Activated T-cell treated with anti-CD3 and anti-CD28 coated beads, Interleukin-2, amount 50 U/mL, for 72 hours (primary cell): ENCODE measurements at regions not wholly inside any gene's neighbourhood (a gene's known extent, or its start where the extent isn't known, plus 50 kb on each side); places are given as distances from the start of the nearest gene placed in this dataset.
"Not testable (repeated sequence)": the region's sequence is repeated elsewhere in the genome, so short reads cannot be mapped to it uniquely, and the experiment has no call there.

Experiments used
- ATAC-seq, 2 donors: fragments of 150-1000 bp; cut with Tn5 transposase; replicated peaks in 1 of 2; 2 replicates each; pipeline ENCODE4 v1.10.0; 2021; ENCODE audit warnings: moderate library complexity in 2 of 2, mild to moderate bottlenecking in 1 of 2
- DNase-seq, 2 donors: peaks; one replicate each; pipeline ENCODE4 v3.0.0; 2021 to 2022; ENCODE audit warnings: mixed read lengths in 1 of 2
- H3K27ac Mint-ChIP-seq: one replicate; pipeline ENCODE4 v1.8.0; 2022; ENCODE audit warnings: mild to moderate bottlenecking, moderate library complexity, mixed read lengths
- H3K27me3 Mint-ChIP-seq: one replicate; pipeline ENCODE4 v1.8.0; 2022; ENCODE audit warnings: low read depth, mixed read lengths
- H3K36me3 Mint-ChIP-seq, 2 donors: one replicate each; pipeline ENCODE4 v1.8.0; 2022; ENCODE audit warnings: mixed read lengths in 2 of 2, mild to moderate bottlenecking in 1 of 2; ENCODE audit not compliant: insufficient read depth in 2 of 2
- H3K4me1 Mint-ChIP-seq: one replicate; pipeline ENCODE4 v1.8.0; 2022; ENCODE audit warnings: low read depth, mixed read lengths
- H3K4me3 Mint-ChIP-seq, 2 donors: one replicate each; pipeline ENCODE4 v1.8.0; 2022; ENCODE audit warnings: mild to moderate bottlenecking in 2 of 2, mixed read lengths in 2 of 2, moderate library complexity in 2 of 2
- H3K9me3 Mint-ChIP-seq, 2 donors: one replicate each; pipeline ENCODE4 v1.8.0; 2022; ENCODE audit warnings: mixed read lengths in 2 of 2

GRCh38 chr10:11403646-11404045, 207.8 kb downstream of the USP6NL start:
- H3K4me1 Mint-ChIP-seq: peaks cover 54% of the 10 kb centered on the region
- H3K4me3 Mint-ChIP-seq: peak overlapping the region; percentile 67 to 70
- not testable (repeated sequence) for ATAC-seq, H3K36me3 Mint-ChIP-seq, DNase-seq, H3K27me3 Mint-ChIP-seq
- H3K9me3 Mint-ChIP-seq: peaks cover 8 to 14% of the 10 kb centered on the region in 2 donors
- peak overlapping the region; percentile 88 for H3K27ac Mint-ChIP-seq

DNA sequence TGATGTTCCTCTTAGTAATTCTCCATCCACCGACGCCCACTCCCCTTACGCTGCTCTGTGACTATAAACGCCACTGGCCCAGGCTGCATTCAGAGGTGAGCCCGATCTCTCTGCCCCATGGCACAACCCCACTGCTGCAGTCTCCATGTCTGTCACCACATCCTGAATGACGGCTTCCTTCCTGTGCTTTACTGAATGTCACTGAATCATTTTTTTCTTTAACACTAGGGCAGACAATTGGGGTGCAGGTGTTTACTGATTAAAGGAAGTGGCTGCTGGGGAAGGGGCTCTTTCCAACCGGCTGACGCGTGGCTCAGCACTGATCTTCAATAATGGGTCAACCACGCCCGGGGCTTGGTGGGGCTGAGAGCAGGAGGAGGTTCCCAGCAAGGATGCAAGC, 208.3 kb downstream of the USP6NL start:
- peak overlapping the region; percentile 88 for H3K27ac Mint-ChIP-seq
- H3K4me1 Mint-ChIP-seq: peaks cover 54% of the 10 kb centered on the region
- ATAC-seq (peak; percentile 96 to 98), DNase-seq (peak; percentile 66 to 68)
- H3K4me3 Mint-ChIP-seq: peak overlapping the region; percentile 67 to 70
- no peaks in the 10 kb centered on the region for H3K27me3 Mint-ChIP-seq
- peaks cover 6% of the 10 kb centered on the region in 2 donors for H3K36me3 Mint-ChIP-seq
- H3K9me3 Mint-ChIP-seq: peaks cover 8 to 14% of the 10 kb centered on the region in 2 donors

- Mint-ChIP-seq H3K27me3 (no peaks in the 10 kb centered on the region), H3K36me3 (peaks cover 6% of the 10 kb centered on the region in 2 donors), H3K9me3 (peaks cover 6 to 13% of the 10 kb centered on the region in 2 donors), H3K27ac (peak overlapping the region; percentile 6), H3K4me1 (peaks cover 49% of the 10 kb centered on the region), H3K4me3 (peak overlapping the region; percentile 12 to 32)
- ATAC-seq: no peak
- DNase-seq: no peak
Observed at GRCh38 chr10:11402392-11402791, 209.1 kb downstream of the USP6NL start.

GRCh38 chr10:11401264-11402235, 209.9 kb downstream of the USP6NL start:
- Mint-ChIP-seq H3K4me1 (peaks cover 43% of the 10 kb centered on the region), H3K9me3 (peaks cover 3 to 6% of the 10 kb centered on the region in 2 donors), H3K27me3 (no peaks in the 10 kb centered on the region), H3K27ac (peak overlapping the region; percentile 61), H3K36me3 (peaks cover 6% of the 10 kb centered on the region in 2 donors), H3K4me3 (peak overlapping the region; percentile 22 to 59)
- ATAC-seq (no peak), DNase-seq (peak; percentile 10 to 17)

GRCh38 chr10:11397980-11398580, 213.4 kb downstream of the USP6NL start:
- Mint-ChIP-seq H3K27me3 (no peaks in the 10 kb centered on the region), H3K4me1 (peaks cover 28% of the 10 kb centered on the region), H3K4me3 (no peak overlapping the region), H3K9me3 (peaks cover 3 to 5% of the 10 kb centered on the region in 2 donors), H3K36me3 (peaks cover 1 to 4% of the 10 kb centered on the region in 2 donors), H3K27ac (no peak overlapping the region)
- no peak for DNase-seq
- ATAC-seq: no peak

DNA sequence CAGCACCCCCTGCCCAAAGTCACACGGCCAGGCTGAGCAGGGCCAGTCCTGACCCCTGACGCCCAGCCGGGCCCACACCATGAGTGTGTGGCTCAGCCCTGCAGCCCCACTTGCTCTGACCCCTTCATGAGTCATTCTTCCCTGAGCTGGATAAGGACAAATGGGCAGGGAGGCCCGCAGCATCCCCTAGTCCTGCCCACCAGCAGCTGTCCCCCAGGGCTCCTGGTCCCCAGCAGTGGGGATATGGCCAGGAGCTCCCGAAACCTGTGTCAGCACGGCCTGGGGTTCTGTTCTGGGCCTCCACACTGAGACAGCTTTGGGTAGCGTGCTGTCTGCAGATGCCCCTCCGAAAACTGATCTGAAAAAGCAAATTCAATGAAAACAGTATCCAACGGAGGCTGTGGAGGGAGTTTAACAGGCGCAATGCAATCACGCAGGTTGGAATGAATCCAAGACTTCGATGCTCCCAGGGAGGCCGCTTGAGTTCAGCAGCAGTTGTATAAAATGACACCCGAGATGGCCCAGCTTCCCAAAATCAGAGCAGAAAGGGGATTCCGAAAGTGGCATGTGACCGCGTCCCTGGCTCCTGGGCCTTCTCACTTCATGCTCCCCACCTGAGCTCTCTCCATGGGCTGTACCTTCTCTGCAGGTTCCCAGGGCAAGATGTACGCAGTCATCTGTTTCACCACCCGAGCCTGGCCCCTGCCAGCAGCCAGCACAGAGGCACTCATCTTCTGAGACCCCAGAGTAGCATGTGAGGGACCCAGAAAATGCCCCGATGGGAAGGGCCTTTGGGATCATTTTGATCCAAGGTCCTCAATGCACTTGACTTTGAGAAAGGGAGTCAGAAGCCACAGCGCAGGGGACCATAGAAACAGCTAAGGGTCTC, 214.1 kb downstream of the USP6NL start:
- Mint-ChIP-seq H3K27ac (no peak overlapping the region), H3K4me1 (peaks cover 20% of the 10 kb centered on the region), H3K9me3 (peaks cover under 1% of the 10 kb centered on the region in 2 donors), H3K27me3 (no peaks in the 10 kb centered on the region), H3K36me3 (peaks cover 0 to under 1% of the 10 kb centered on the region in 2 donors), H3K4me3 (no peak overlapping the region)
- DNase-seq: no peak
- ATAC-seq: no peak

DNA sequence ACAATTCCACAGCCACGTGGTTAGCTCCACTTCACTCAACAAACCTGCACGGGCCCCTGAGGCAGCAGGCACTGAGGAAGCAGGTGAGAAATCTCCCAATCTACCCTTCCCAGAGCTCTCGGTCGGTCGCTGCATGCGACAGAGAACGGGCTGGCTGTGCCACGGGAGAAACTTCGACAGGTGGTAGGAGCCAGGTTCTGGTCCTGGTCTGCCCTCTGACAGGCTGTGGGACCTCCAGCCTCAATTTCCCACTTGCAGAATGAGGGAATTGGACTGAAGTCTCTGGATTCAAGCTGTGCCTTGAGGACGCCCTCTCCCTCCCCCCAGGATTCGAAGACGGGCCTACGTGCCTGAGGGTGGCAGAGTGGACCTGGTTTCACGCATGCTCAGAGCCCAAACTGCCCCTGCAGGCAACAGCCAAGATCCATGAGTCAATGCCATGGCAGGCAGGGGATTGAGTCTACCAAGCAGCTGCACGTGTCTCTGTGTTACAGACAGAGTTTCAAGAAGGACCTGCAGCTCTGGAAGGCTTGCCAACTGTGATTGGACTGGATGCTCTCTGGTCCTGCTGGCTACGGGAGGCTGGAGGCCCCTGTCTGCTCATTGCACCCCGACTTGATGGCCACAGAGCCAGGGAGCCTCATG, 215.0 kb downstream of the USP6NL start:
- ATAC-seq (no peak), DNase-seq (no peak)
- no peaks in the 10 kb centered on the region for H3K27me3 Mint-ChIP-seq
- H3K9me3 Mint-ChIP-seq: no peaks in the 10 kb centered on the region
- H3K27ac Mint-ChIP-seq: no peak overlapping the region
- H3K36me3 Mint-ChIP-seq: no peaks in the 10 kb centered on the region
- no peak overlapping the region for H3K4me3 Mint-ChIP-seq
- peaks cover 11% of the 10 kb centered on the region for H3K4me1 Mint-ChIP-seq

GRCh38 chr10:11395581-11396310, 215.7 kb downstream of the USP6NL start:
- H3K4me3 Mint-ChIP-seq: no peak overlapping the region
- H3K9me3 Mint-ChIP-seq: no peaks in the 10 kb centered on the region
- H3K36me3 Mint-ChIP-seq: no peaks in the 10 kb centered on the region
- no peaks in the 10 kb centered on the region for H3K27me3 Mint-ChIP-seq
- H3K4me1 Mint-ChIP-seq: peaks cover 5% of the 10 kb centered on the region
- no peak overlapping the region for H3K27ac Mint-ChIP-seq
- DNase-seq: no peak
- no peak for ATAC-seq

DNA sequence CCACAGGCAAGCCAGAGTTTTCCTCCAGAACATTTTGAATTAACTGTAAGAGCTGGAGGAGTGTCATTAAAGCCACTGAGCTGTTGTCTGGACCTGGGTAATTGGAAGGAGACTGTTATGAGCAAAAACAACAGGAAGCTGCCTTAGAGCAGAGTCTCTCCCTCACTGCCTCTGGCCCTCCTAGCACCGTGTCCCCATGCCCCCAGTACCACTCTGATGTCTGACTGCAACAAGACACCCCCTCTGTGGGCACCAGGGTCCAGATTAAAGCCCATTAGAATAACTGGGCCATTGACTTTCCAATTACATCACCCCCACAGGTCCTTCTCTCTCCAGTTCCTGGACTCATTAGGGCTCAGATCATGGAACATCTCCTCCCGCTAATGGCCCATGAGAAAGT, 216.3 kb downstream of the USP6NL start:
- H3K27ac Mint-ChIP-seq: no peak overlapping the region
- ATAC-seq (no peak), DNase-seq (no peak)
- H3K27me3 Mint-ChIP-seq: no peaks in the 10 kb centered on the region
- no peaks in the 10 kb centered on the region for H3K4me1 Mint-ChIP-seq
- no peaks in the 10 kb centered on the region for H3K36me3 Mint-ChIP-seq
- H3K4me3 Mint-ChIP-seq: no peak overlapping the region
- no peaks in the 10 kb centered on the region for H3K9me3 Mint-ChIP-seq

DNA sequence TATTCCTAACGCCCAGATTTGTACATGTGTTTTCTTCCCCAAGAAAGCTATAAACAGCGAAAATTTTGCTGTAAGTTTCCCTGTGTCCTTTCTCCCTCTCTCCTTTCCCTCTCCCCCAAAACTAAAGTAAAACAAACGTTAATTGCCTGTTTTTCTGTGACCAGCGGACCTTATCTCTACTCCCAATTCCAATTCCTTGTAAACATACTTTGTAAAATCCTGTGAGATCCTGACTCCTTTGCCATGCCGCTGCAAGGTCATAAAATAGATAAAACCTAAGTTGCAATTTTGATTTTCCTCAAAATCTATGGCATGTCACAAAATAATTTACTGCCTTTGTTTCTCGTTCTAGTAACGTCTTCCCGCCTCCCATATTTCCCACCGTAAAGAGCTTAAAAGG, 217.6 kb downstream of the USP6NL start:
- no peaks in the 10 kb centered on the region for H3K36me3 Mint-ChIP-seq
- no peaks in the 10 kb centered on the region for H3K27me3 Mint-ChIP-seq
- no peaks in the 10 kb centered on the region for H3K9me3 Mint-ChIP-seq
- H3K4me1 Mint-ChIP-seq: no peaks in the 10 kb centered on the region
- no peak overlapping the region for H3K4me3 Mint-ChIP-seq
- no peak overlapping the region for H3K27ac Mint-ChIP-seq
- ATAC-seq (no peak), DNase-seq (no peak)

- H3K27me3 Mint-ChIP-seq: no peaks in the 10 kb centered on the region
- DNase-seq (no peak), ATAC-seq (no peak)
- no peak overlapping the region for H3K27ac Mint-ChIP-seq
- no peaks in the 10 kb centered on the region for H3K4me1 Mint-ChIP-seq
- H3K36me3 Mint-ChIP-seq: no peaks in the 10 kb centered on the region
- H3K9me3 Mint-ChIP-seq: no peaks in the 10 kb centered on the region
- H3K4me3 Mint-ChIP-seq: no peak overlapping the region
Observed at GRCh38 chr10:11392776-11393175, 218.7 kb downstream of the USP6NL start.

DNA sequence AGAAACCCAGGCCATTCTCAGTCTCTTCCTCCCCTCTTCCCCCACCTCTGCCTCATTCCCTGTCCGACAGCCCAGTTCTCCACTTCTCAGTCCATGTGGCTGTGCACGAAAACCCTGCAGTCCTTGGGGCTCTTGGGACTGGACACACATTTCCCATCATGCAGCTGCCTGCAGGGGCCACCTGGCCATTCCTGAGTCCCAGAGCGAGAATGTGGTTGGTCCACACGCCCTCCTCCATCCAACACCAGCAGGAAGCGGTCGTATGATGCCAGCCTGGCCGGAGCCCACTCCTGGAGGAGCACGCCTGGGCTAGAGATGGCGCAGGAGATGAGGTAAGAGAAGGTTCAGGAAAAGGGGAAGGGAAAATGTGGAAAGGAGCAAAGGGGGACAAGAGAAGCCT, 222.5 kb downstream of the USP6NL start:
- no peak for DNase-seq
- no peaks in the 10 kb centered on the region for H3K36me3 Mint-ChIP-seq
- H3K9me3 Mint-ChIP-seq: no peaks in the 10 kb centered on the region
- no peak overlapping the region for H3K4me3 Mint-ChIP-seq
- H3K27ac Mint-ChIP-seq: no peak overlapping the region
- no peaks in the 10 kb centered on the region for H3K4me1 Mint-ChIP-seq
- no peak for ATAC-seq
- no peaks in the 10 kb centered on the region for H3K27me3 Mint-ChIP-seq
